PC-9 (cell line): ENCODE measurements at regions not wholly inside any gene's neighbourhood (a gene's known extent, or its start where the extent isn't known, plus 50 kb on each side); places are given as distances from the start of the nearest gene placed in this dataset.

ENCODE experiments used
- BruUV-seq: library from RNA; stranded (reverse); fragments of 400-500 nt; replicated peaks from 2 replicates; lab custom pipeline; 2021; lab: Mats Ljungman, UMichigan
- CTCF ChIA-PET: fragments of 300-600 bp; sonication (Branson Sonifier 250); formaldehyde crosslinking; loops from one replicate; lab custom pipeline; 2022; ENCODE audit warnings: antibody characterized with exemption; lab: Charles Lee
- POLR2A ChIA-PET: fragments of 300-600 bp; sonication (Branson Sonifier 250); formaldehyde crosslinking; loops from one replicate; lab custom pipeline; 2022; ENCODE audit warnings: antibody characterized with exemption; ENCODE audit not compliant: unreplicated experiment; lab: Charles Lee
- DNase-seq, 2 experiments: peaks; one replicate each; pipeline versions ENCODE4 v3.0.0 to v3.0.0-alpha.2; 2015 to 2022; ENCODE audit warnings: mixed read lengths in 1 of 2
- H2AFZ ChIP-seq: fragments of 200-600 bp; sonication (generic); 2 replicates; pipeline ENCODE4 v1.8.1; 2017; ENCODE audit warnings: antibody characterized with exemption
- H3F3A ChIP-seq: fragments of 200-600 bp; sonication (generic); 2 replicates; pipeline ENCODE4 v1.8.1; 2017; ENCODE audit warnings: antibody characterized with exemption, mild to moderate bottlenecking, low read depth; ENCODE audit not compliant: insufficient read depth
- H3K27ac ChIP-seq: fragments of 200-600 bp; sonication (generic); 2 replicates; pipeline ENCODE4 v1.6.1; 2016; ENCODE audit warnings: mixed run types
- H3K27me3 ChIP-seq: fragments of 200-600 bp; sonication (generic); 2 replicates; pipeline ENCODE4 v1.6.1; 2016; ENCODE audit warnings: low read depth, mixed run types; ENCODE audit not compliant: insufficient read depth
- H3K36me3 ChIP-seq: fragments of 200-600 bp; sonication (generic); 2 replicates; pipeline ENCODE4 v1.6.1; 2016; ENCODE audit warnings: low read depth, mixed run types
- H3K4me1 ChIP-seq: fragments of 200-600 bp; sonication (generic); replicated peaks from 2 replicates; pipeline ENCODE4 v1.6.1; 2016; ENCODE audit warnings: mixed run types; ENCODE audit not compliant: insufficient read depth
- H3K4me2 ChIP-seq: fragments of 200-600 bp; sonication (generic); 2 replicates; pipeline ENCODE4 v1.6.1; 2017; ENCODE audit warnings: mixed run types
- H3K4me3 ChIP-seq: fragments of 200-600 bp; sonication (generic); 2 replicates; pipeline ENCODE4 v1.6.1; 2016; ENCODE audit warnings: mixed run types
- H3K79me2 ChIP-seq: fragments of 200-600 bp; sonication (generic); 2 replicates; pipeline ENCODE4 v1.6.1; 2017; ENCODE audit warnings: low read depth, mixed run types
- H3K9me2 ChIP-seq: fragments of 200-600 bp; sonication (generic); 2 replicates; pipeline ENCODE4 v1.8.1; 2017; ENCODE audit warnings: mild to moderate bottlenecking; ENCODE audit not compliant: insufficient read depth
- H3K9me3 ChIP-seq: fragments of 200-600 bp; sonication (generic); 2 replicates; pipeline ENCODE4 v1.8.1; 2016; ENCODE audit warnings: low read depth; ENCODE audit not compliant: insufficient read depth
- H4K20me1 ChIP-seq: fragments of 200-600 bp; sonication (generic); 2 replicates; pipeline ENCODE4 v1.8.1; 2017; ENCODE audit not compliant: insufficient read depth
- CTCF ChIP-seq: fragments of 200-600 bp; sonication (generic); conservative IDR thresholded peaks from 2 replicates; pipeline ENCODE4 v1.6.1; 2017; ENCODE audit warnings: mixed run types, antibody characterized with exemption, mild to moderate bottlenecking, moderate library complexity
- EZH2 ChIP-seq: fragments of 200-600 bp; sonication (generic); IDR thresholded peaks from 2 replicates; pipeline ENCODE4 v1.8.0; 2017; ENCODE audit warnings: antibody characterized with exemption, low read depth
- intact Hi-C: fragments of 100-400 bp; cut with micrococcal nuclease; formaldehyde crosslinking; loops from one replicate; pipeline ENCODE4 v1.10.0; 2022; ENCODE audit not compliant: unreplicated experiment

GRCh38 chr20:6892724-6893123, 125.2 kb downstream of the BMP2 start:
- Histone ChIP-seq H3K4me1 (no peaks in the 10 kb centered on the region), H4K20me1 (no peaks in the 10 kb centered on the region), H3K9me2 (no peaks in the 10 kb centered on the region; the same call in 1 of the 2 replicates), H3K9me3 (no peaks in the 10 kb centered on the region), H3K79me2 (no peaks in the 10 kb centered on the region), H3K27ac (no peak overlapping the region), H3K36me3 (no peaks in the 10 kb centered on the region), H3K4me2 (no peak overlapping the region), H3F3A (no peaks in the 10 kb centered on the region), H3K4me3 (no peak overlapping the region), H2AFZ (no peak overlapping the region), H3K27me3 (peaks cover 20% of the 10 kb centered on the region; the same call in 1 of the 2 replicates)
- no peak for DNase-seq
- no TSS peak for BruUV-seq
- intact Hi-C loops, result no loop called here
- no peak for TF ChIP-seq EZH2
- no peak for TF ChIP-seq CTCF
- POLR2A ChIA-PET, result no interaction called here
- CTCF ChIA-PET, result no interaction called here

- Histone ChIP-seq H3K4me3 (no peak overlapping the region), H3K79me2 (no peaks in the 10 kb centered on the region), H3K9me2 (no peaks in the 10 kb centered on the region), H3F3A (no peaks in the 10 kb centered on the region), H3K27ac (no peak overlapping the region), H3K9me3 (no peaks in the 10 kb centered on the region), H3K27me3 (peaks cover 45% of the 10 kb centered on the region), H3K36me3 (no peaks in the 10 kb centered on the region), H2AFZ (no peak overlapping the region), H3K4me2 (no peak overlapping the region), H3K4me1 (no peaks in the 10 kb centered on the region), H4K20me1 (no peaks in the 10 kb centered on the region)
- CTCF ChIA-PET, result no interaction called here
- BruUV-seq, result no TSS peak
- TF ChIP-seq EZH2 (no peak), CTCF (no peak)
- intact Hi-C loops, result no loop called here
- no peak for DNase-seq
- POLR2A ChIA-PET, result no interaction called here
Measured at GRCh38 chr20:6898928-6899327, 131.4 kb downstream of the BMP2 start.

- ChIA-PET POLR2A (no interaction called here), CTCF (no interaction called here)
- Histone ChIP-seq H3K36me3 (no peaks in the 10 kb centered on the region), H3F3A (no peaks in the 10 kb centered on the region), H3K4me1 (no peaks in the 10 kb centered on the region), H3K27me3 (peaks cover 7% of the 10 kb centered on the region; the same call in 1 of the 2 replicates), H3K9me3 (no peaks in the 10 kb centered on the region), H3K9me2 (no peaks in the 10 kb centered on the region), H2AFZ (no peak overlapping the region), H4K20me1 (no peaks in the 10 kb centered on the region), H3K79me2 (no peaks in the 10 kb centered on the region), H3K27ac (no peak overlapping the region), H3K4me2 (no peak overlapping the region), H3K4me3 (no peak overlapping the region)
- TF ChIP-seq CTCF, result no peak
- no peak for TF ChIP-seq EZH2
- DNase-seq, result no peak
- intact Hi-C loops, result no loop called here
- no TSS peak for BruUV-seq
Measured at GRCh38 chr20:6906871-6907270, 139.4 kb downstream of the BMP2 start.
